ENCODE measurements at regions not wholly inside any gene's neighbourhood (a gene's known extent, or its start where the extent isn't known, plus 50 kb on each side); places are given as distances from the start of the nearest gene placed in this dataset.

DNA sequence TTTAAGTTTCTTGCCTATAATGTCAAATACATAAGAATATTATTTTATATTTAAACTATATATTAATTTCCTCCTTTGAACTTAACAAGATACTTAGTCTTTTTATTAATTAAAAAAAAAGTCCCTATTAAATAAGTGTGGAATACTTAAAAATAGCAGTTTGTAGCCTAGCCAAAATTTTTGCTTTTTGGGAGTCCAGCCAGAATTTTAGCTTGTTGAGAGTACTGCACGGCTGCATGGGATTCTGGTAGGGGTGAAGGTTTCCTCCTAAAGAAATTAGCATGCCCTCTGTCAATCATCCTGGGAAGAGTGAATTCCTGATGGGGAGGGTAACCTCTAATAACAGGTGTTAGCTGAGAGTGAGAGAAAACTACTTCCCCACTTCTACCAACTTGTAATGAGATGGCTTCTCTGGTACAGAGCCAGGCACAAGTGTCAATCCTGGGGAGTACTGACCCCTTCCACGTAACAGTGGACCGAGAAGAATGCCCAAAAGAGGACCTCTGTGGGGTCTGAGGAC lies 195.7 kb downstream of the SPRY2 start:
- TF ChIP-seq ZBTB21 (CRISPR knock-in tag; IDR thresholded peaks at IDR 0.05; ENCODE audit: borderline replicate concordance) (no peak), GABPB1 (CRISPR knock-in tag; IDR thresholded peaks at IDR 0.05) (no peak), ELF4 (CRISPR knock-in tag; IDR thresholded peaks at IDR 0.05; ENCODE audit: low read depth) (no peak), JUN (CRISPR knock-in tag; IDR thresholded peaks at IDR 0.05) (no peak), CBFB (CRISPR knock-in tag; IDR thresholded peaks at IDR 0.05; ENCODE audit: low read depth) (no peak), TP53 (CRISPR knock-in tag; IDR thresholded peaks at IDR 0.05) (no peak)
- TF ChIP-seq, protein P1, sequence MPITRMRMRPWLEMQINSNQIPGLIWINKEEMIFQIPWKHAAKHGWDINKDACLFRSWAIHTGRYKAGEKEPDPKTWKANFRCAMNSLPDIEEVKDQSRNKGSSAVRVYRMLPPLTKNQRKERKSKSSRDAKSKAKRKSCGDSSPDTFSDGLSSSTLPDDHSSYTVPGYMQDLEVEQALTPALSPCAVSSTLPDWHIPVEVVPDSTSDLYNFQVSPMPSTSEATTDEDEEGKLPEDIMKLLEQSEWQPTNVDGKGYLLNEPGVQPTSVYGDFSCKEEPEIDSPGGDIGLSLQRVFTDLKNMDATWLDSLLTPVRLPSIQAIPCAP (CRISPR knock-in tag; IDR thresholded peaks at IDR 0.05): no peak
- TF ChIP-seq, protein P2, sequence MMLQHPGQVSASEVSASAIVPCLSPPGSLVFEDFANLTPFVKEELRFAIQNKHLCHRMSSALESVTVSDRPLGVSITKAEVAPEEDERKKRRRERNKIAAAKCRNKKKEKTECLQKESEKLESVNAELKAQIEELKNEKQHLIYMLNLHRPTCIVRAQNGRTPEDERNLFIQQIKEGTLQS (CRISPR knock-in tag; conservative IDR thresholded peaks at IDR 0.05): no peak
- TF ChIP-seq, protein P3, sequence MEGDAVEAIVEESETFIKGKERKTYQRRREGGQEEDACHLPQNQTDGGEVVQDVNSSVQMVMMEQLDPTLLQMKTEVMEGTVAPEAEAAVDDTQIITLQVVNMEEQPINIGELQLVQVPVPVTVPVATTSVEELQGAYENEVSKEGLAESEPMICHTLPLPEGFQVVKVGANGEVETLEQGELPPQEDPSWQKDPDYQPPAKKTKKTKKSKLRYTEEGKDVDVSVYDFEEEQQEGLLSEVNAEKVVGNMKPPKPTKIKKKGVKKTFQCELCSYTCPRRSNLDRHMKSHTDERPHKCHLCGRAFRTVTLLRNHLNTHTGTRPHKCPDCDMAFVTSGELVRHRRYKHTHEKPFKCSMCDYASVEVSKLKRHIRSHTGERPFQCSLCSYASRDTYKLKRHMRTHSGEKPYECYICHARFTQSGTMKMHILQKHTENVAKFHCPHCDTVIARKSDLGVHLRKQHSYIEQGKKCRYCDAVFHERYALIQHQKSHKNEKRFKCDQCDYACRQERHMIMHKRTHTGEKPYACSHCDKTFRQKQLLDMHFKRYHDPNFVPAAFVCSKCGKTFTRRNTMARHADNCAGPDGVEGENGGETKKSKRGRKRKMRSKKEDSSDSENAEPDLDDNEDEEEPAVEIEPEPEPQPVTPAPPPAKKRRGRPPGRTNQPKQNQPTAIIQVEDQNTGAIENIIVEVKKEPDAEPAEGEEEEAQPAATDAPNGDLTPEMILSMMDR (IDR thresholded peaks at IDR 0.05): no peak
- TF ChIP-seq, protein P4, sequence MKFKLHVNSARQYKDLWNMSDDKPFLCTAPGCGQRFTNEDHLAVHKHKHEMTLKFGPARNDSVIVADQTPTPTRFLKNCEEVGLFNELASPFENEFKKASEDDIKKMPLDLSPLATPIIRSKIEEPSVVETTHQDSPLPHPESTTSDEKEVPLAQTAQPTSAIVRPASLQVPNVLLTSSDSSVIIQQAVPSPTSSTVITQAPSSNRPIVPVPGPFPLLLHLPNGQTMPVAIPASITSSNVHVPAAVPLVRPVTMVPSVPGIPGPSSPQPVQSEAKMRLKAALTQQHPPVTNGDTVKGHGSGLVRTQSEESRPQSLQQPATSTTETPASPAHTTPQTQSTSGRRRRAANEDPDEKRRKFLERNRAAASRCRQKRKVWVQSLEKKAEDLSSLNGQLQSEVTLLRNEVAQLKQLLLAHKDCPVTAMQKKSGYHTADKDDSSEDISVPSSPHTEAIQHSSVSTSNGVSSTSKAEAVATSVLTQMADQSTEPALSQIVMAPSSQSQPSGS (CRISPR knock-in tag; IDR thresholded peaks at IDR 0.05; ENCODE audit: borderline replicate concordance, low read depth): no peak
